Peyer's patch (tissue), 4 donors: ENCODE measurements at regions not wholly inside any gene's neighbourhood (a gene's known extent, or its start where the extent isn't known, plus 50 kb on each side); places are given as distances from the start of the nearest gene placed in this dataset.
"Not testable (repeated sequence)": the region's sequence is repeated elsewhere in the genome, so short reads cannot be mapped to it uniquely, and the experiment has no call there.

ENCODE experiments used
- DNase-seq, 3 donors: peaks; one replicate each; pipeline ENCODE4 v3.0.0-alpha.2; 2017 to 2019
- H3K27ac ChIP-seq, 4 donors: fragments of 200-600 bp; sonication (generic); one replicate each; pipeline ENCODE4 v1.5.1; 2016 to 2019
- H3K27me3 ChIP-seq, 2 donors: fragments of 200-600 bp; sonication (generic); one replicate each; pipeline ENCODE4 v1.5.1; 2019
- H3K36me3 ChIP-seq, 3 donors: fragments of 200-600 bp; sonication (generic); one replicate each; pipeline ENCODE4 v1.5.1; 2016 to 2019
- H3K4me1 ChIP-seq, 4 donors: fragments of 200-600 bp; sonication (generic); one replicate each; pipeline ENCODE4 v1.5.1; 2016 to 2019
- H3K4me3 ChIP-seq, 4 donors: fragments of 200-600 bp; sonication (generic); 1 replicate in 3 of 4; 2 replicates in 1 of 4; pipeline ENCODE4 v1.5.1; 2016 to 2019; ENCODE audit warnings: mild to moderate bottlenecking in 1 of 4
- H3K9me3 ChIP-seq, 4 donors: fragments of 200-600 bp; sonication (generic); one replicate each; pipeline ENCODE4 v1.5.1; 2016 to 2019; ENCODE audit warnings: mild to moderate bottlenecking in 1 of 4
- CTCF ChIP-seq, 6 experiments: fragments of 450-650 bp in 4 of 6; fragments of 200-600 bp in 2 of 6; sonication (generic) in 1 of 6; IDR thresholded peaks; one replicate each; pipeline ENCODE4 v1.5.1; 2017 to 2019; ENCODE audit warnings: antibody characterized with exemption in 6 of 6, mild to moderate bottlenecking in 3 of 6, moderate library complexity in 1 of 6
- POLR2A ChIP-seq, 2 donors: fragments of 450-650 bp; IDR thresholded peaks; one replicate each; pipeline ENCODE4 v1.5.1; 2017; ENCODE audit warnings: antibody characterized with exemption in 2 of 2, mild to moderate bottlenecking in 2 of 2, moderate library complexity in 2 of 2

DNA sequence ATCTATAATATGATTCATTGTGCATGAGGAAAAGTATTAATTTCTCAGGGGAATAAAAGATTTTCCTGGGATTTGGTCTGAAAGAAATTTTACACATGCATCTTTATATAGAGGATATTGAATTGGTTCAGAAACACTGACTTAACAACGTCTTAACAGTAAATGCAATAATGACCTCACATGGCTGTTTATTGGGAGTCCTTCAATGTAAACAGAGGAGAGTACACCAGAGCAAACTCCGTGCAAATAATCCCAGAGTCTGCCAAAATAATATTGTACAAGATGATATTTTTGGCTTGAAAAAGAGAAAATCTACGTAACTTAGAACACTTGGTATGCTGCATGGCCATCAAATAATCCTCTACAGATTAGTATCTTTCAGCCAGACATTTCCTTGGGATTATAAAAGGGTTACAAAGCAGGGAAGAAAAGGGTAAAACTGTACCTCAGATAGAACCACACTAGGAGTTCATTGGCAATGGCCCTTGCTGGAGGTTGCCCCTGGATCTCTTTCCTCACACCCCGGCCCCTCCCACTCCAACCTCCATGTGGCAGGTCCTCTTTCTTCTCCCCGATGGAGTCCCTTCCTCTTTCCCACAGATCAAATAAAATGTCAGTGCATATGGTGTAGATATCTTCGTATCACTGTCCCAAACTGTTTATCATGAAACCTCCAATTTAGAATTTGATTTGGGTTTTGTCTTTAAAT is 196.4 kb downstream of the EVX1 start:
- Histone ChIP-seq H3K4me3 (no peak overlapping the region), H3K27me3 (no peaks in the 10 kb centered on the region)
- DNase-seq = no peak

GRCh38 chr7:27442455-27442854 is 199.9 kb downstream of the EVX1 start:
- Histone ChIP-seq H3K4me3 (no peak overlapping the region), H3K27me3 (no peaks in the 10 kb centered on the region), H3K36me3 (no peaks in the 10 kb centered on the region), H3K4me1 (no peaks in the 10 kb centered on the region), H3K27ac (no peak overlapping the region), H3K9me3 (no peaks in the 10 kb centered on the region)
- no peak for TF ChIP-seq POLR2A (IDR thresholded peaks at IDR 0.05)
- TF ChIP-seq CTCF (IDR thresholded peaks at IDR 0.05) = no peak
- DNase-seq = no peak

More for the DNA sequence above, 196.4 kb downstream of the EVX1 start:
- TF ChIP-seq CTCF (IDR thresholded peaks at IDR 0.05) (no peak), POLR2A (IDR thresholded peaks at IDR 0.05) (no peak)
- H3K4me1 ChIP-seq = no peaks in the 10 kb centered on the region
- H3K27ac ChIP-seq = no peak overlapping the region
- no peaks in the 10 kb centered on the region for H3K9me3 ChIP-seq
- no peaks in the 10 kb centered on the region for H3K36me3 ChIP-seq

DNA sequence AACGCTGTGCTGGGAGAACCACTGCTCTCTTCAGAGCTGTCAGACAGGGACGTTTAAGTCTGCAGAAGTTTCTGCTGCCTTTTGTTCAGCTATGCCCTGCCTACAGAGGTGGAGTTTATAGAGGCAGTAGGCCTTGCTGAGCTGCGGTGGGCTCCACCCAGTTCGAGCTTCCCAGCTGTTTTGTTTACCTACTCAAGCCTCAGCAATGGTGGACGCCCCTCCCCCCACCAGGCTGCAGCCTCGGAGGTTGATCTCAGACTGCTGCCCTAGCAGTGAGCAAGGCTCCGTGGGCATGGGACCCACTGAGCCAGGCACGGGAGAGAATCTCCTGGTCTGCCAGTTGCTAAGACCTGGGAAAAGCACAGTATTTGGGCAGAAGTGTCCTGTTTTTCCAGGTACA is 206.4 kb downstream of the EVX1 start:
- not testable (repeated sequence) for H3K27me3 ChIP-seq, H3K4me1 ChIP-seq, DNase-seq, H3K36me3 ChIP-seq, H3K4me3 ChIP-seq, H3K9me3 ChIP-seq, H3K27ac ChIP-seq

DNA sequence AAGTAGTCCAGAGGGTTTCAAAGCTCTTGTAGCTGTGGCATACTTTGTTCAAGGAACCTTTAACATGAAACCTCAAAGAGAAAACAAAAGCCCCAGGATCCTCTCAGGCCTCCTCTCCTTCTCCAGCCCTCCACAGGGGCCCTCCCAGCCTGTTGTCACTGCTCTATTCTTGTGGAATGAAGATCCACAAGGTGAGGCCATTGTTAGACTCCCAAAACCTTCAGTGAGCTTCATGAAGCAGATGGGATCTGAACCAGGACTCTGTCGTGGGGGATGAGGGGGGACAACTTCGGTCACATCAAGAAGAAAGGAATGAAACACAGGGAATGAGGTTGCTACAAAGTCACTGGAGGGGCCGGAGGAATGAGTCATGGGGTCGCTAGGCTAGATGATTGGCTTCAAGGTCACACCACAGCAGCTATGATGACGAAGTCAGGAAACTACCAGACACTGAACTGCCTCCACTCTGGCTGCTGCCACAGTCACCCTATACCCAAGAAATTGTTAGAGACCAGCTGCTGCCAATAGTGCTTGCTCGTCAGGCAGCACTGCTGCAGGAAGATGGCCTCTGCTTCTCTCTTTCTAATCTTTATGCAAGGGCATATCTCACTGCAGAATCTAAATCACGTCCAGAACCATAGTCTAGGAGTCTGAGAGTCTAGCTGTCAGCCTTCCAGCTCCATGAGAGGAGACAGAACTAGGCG is 208.8 kb downstream of the HIBADH start:
- no peaks in the 10 kb centered on the region for H3K4me1 ChIP-seq
- no peak overlapping the region for H3K27ac ChIP-seq
- H3K36me3 ChIP-seq = no peaks in the 10 kb centered on the region
- no peak for DNase-seq
- no peak overlapping the region for H3K4me3 ChIP-seq
- H3K27me3 ChIP-seq = no peaks in the 10 kb centered on the region
- TF ChIP-seq CTCF (IDR thresholded peaks at IDR 0.05) = no peak
- TF ChIP-seq POLR2A (IDR thresholded peaks at IDR 0.05) = no peak
- no peaks in the 10 kb centered on the region for H3K9me3 ChIP-seq

GRCh38 chr7:27457120-27457519 is 205.6 kb downstream of the HIBADH start:
- not testable (repeated sequence) for H3K27ac ChIP-seq, DNase-seq, H3K27me3 ChIP-seq, H3K4me3 ChIP-seq, H3K4me1 ChIP-seq, H3K9me3 ChIP-seq, H3K36me3 ChIP-seq

DNA sequence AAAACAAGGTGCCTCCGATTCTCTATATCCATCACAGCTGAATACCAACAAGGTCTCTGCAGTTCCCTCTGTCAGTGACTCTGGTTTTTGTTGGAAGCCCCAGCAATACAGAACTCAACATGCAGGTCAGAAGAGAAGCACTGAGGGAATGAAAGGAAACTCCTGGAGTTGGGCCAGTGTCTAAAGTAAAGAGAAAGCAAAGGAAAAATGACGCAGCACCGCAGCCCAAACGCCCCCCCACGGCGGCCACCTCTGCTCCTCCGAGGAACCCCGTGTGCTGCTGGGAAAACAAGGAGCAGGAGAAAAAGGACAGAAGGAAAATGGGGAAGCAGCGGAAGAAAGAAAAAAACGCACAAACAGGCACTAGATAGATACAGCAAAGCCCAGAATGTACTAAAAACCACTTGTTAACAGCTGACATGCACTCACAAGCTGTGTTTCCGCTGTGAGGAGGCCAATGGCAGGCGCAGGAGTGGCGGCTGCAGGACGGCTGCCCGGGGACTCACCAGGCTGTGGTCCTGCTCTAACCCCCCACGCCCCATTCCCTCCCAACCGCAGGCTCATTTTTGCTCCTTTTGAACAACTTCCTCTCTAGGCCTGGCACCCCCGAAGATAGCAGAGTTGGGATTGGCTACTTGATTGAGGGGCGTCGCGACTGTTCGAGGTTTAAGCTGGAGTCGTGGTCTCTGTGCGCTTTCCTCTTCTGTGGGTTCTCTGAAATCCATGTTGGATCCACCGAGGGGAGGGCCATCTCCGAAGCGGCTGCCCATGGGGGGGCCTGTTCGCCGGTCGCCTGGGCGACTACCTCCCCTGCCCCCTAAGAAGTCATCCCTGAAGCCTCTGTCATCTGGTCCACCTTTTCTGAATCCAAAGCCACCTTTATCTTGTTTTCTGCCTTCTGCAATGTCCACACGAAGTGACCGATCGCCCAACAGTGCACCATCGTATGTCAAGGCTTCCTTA is 204.8 kb downstream of the HIBADH start:
- not testable (repeated sequence) for DNase-seq, H3K27ac ChIP-seq, H3K9me3 ChIP-seq, H3K36me3 ChIP-seq, H3K4me1 ChIP-seq, H3K27me3 ChIP-seq, H3K4me3 ChIP-seq
